Endothelial cell of umbilical vein (primary cell): ENCODE measurements at regions not wholly inside any gene's neighbourhood (a gene's known extent, or its start where the extent isn't known, plus 50 kb on each side); places are given as distances from the start of the nearest gene placed in this dataset.

ENCODE experiments used
- BruUV-seq: library from RNA; stranded (reverse); fragments of 400-500 nt; replicated peaks from 2 replicates; lab custom pipeline; 2021; lab: Mats Ljungman, UMichigan
- CTCF ChIA-PET: fragments of 300-600, 350-600 bp; sonication (Branson Sonifier 250); formaldehyde crosslinking; loops from one replicate; lab custom pipeline; 2021; ENCODE audit warnings: antibody characterized with exemption, inconsistent platforms; lab: Charles Lee
- POLR2A ChIA-PET: fragments of 300-600, 350-600 bp; sonication (Branson Sonifier 250); formaldehyde crosslinking; loops from one replicate; lab custom pipeline; 2021; ENCODE audit warnings: antibody characterized with exemption, inconsistent platforms; lab: Charles Lee
- DNase-seq: peaks from one replicate; pipeline ENCODE4 v3.0.0-alpha.2; 2011; ENCODE audit warnings: low read depth, low spot score
- FAIRE-seq: peaks from 2 replicates; lab custom pipeline; 2011; peaks lifted over from hg19 to GRCh38; lab: Jason Lieb, UNC
- H2AFZ ChIP-seq: 2 replicates; pipeline ENCODE4 v1.6.0; 2012; ENCODE audit warnings: low read depth, low read length, control low read depth, inconsistent platforms
- H3K27ac ChIP-seq: 2 replicates; pipeline ENCODE4 v1.5.1; 2011; ENCODE audit warnings: low read depth, mild to moderate bottlenecking, control low read depth, low read length, moderate library complexity; ENCODE audit not compliant: insufficient read depth
- H3K27me3 ChIP-seq, 2 experiments: 2 replicates each; pipeline versions ENCODE4 v1.6.0 to v1.6.1; 2011; ENCODE audit warnings: low read length in 2 of 2, mixed read lengths in 1 of 2; ENCODE audit not compliant: control insufficient read depth in 2 of 2, insufficient read depth in 2 of 2
- H3K36me3 ChIP-seq, 2 experiments: 2 replicates in 1 of 2; 3 replicates in 1 of 2; pipeline ENCODE4 v1.5.1; 2011; ENCODE audit warnings: low read length in 2 of 2, mild to moderate bottlenecking in 1 of 2, moderate library complexity in 1 of 2; ENCODE audit not compliant: control insufficient read depth in 2 of 2, insufficient read depth in 2 of 2; ENCODE audit errors: extremely low read depth in 1 of 2
- H3K4me1 ChIP-seq: 3 replicates; pipeline ENCODE4 v1.5.1; 2011; ENCODE audit warnings: mild to moderate bottlenecking, low read length; ENCODE audit not compliant: control insufficient read depth, insufficient read depth; ENCODE audit errors: extremely low read depth
- H3K4me2 ChIP-seq: 2 replicates; pipeline ENCODE4 v1.6.1; 2011; ENCODE audit warnings: low read length, control low read depth, mixed read lengths; ENCODE audit not compliant: insufficient read depth
- H3K4me3 ChIP-seq, 3 experiments: fragments of 200-600 bp in 1 of 3; sonication (generic), shearing (Covaris generic) in 1 of 3; replicated peaks in 1 of 3; 2 replicates each; pipeline ENCODE4 v1.5.1; 2011 to 2016; ENCODE audit warnings: control low read depth in 3 of 3, low read length in 3 of 3, mild to moderate bottlenecking in 2 of 3, inconsistent platforms in 1 of 3, low read depth in 1 of 3, moderate library complexity in 1 of 3; ENCODE audit not compliant: insufficient read depth in 1 of 3
- H3K79me2 ChIP-seq: 2 replicates; pipeline ENCODE4 v1.6.0; 2012; ENCODE audit warnings: low read length, inconsistent platforms; ENCODE audit not compliant: control insufficient read depth, insufficient read depth
- H3K9ac ChIP-seq: replicated peaks from 2 replicates; pipeline ENCODE3; 2011; ENCODE audit warnings: low read length, control low read depth; ENCODE audit not compliant: insufficient read depth; ENCODE audit errors: extremely low read depth
- H3K9me1 ChIP-seq: replicated peaks from 3 replicates; pipeline ENCODE4 v1.6.0; 2011; ENCODE audit warnings: mild to moderate bottlenecking, low read length; ENCODE audit not compliant: control insufficient read depth, insufficient read depth; ENCODE audit errors: extremely low read depth
- H3K9me3 ChIP-seq: replicated peaks from 2 replicates; pipeline ENCODE4 v1.5.1; 2012; ENCODE audit warnings: low read length, inconsistent platforms; ENCODE audit not compliant: control insufficient read depth, insufficient read depth
- H4K20me1 ChIP-seq: replicated peaks from 2 replicates; pipeline ENCODE3; 2011; ENCODE audit warnings: mild to moderate bottlenecking, low read length; ENCODE audit not compliant: control insufficient read depth, insufficient read depth; ENCODE audit errors: extremely low read depth
- CTCF ChIP-seq, 2 donors: IDR thresholded peaks; 1 replicate in 1 of 2; 2 replicates in 1 of 2; pipeline ENCODE4 v1.5.1; 2011; ENCODE audit warnings: low read length in 2 of 2, mild to moderate bottlenecking in 2 of 2, moderate library complexity in 2 of 2, control low read depth in 1 of 2, inconsistent platforms in 1 of 2, low read depth in 1 of 2; ENCODE audit not compliant: insufficient read depth in 1 of 2; ENCODE audit errors: extremely low read depth in 1 of 2
- FOS ChIP-seq: IDR thresholded peaks from 2 replicates; pipeline ENCODE4 v1.6.1; 2011; ENCODE audit warnings: mild to moderate bottlenecking, low read length, moderate library complexity, borderline replicate concordance; ENCODE audit not compliant: insufficient read depth
- GATA2 ChIP-seq: IDR thresholded peaks from 2 replicates; pipeline ENCODE4 v1.7.0; 2011; ENCODE audit warnings: low read depth, mild to moderate bottlenecking, moderate library complexity, mixed read lengths, low read length; ENCODE audit not compliant: insufficient read length, insufficient read depth
- JUN ChIP-seq: IDR thresholded peaks from 2 replicates; pipeline ENCODE4 v1.6.1; 2011; ENCODE audit warnings: borderline replicate concordance, low read depth; ENCODE audit not compliant: insufficient read length, insufficient read depth
- MAX ChIP-seq: IDR thresholded peaks from 2 replicates; pipeline ENCODE4 v1.6.1; 2011; ENCODE audit not compliant: insufficient read depth, insufficient read length
- POLR2A ChIP-seq: IDR thresholded peaks from 2 replicates; pipeline ENCODE4 v1.6.1; 2012; ENCODE audit warnings: low read depth, mild to moderate bottlenecking, control low read depth, low read length
- POLR2AphosphoS5 ChIP-seq: IDR thresholded peaks from 2 replicates; pipeline ENCODE4 v1.6.1; 2012; ENCODE audit warnings: low read depth, mild to moderate bottlenecking, control low read depth, low read length, moderate library complexity; ENCODE audit not compliant: insufficient read depth
- dilution Hi-C: fragments of 300-500 bp; cut with MboI; formaldehyde crosslinking; loops from one replicate; pipeline ENCODE4 v1.15.0; 2019; ENCODE audit warnings: low sequenced_read_pairs; ENCODE audit not compliant: extremely low pct_ligation_motif_present
- intact Hi-C: fragments of 100-400 bp; cut with micrococcal nuclease; formaldehyde crosslinking; loops from one replicate; pipeline ENCODE4 v1.10.0; 2022

GRCh38 chr5:7321724-7322123 is 74.2 kb upstream of the ADCY2 start:
- Histone ChIP-seq H3K27me3 (no peaks in the 10 kb centered on the region), H3K9me3 (peaks cover 2% of the 10 kb centered on the region), H3K36me3 (no peaks in the 10 kb centered on the region), H3K4me3 (no peak overlapping the region), H2AFZ (no peak overlapping the region), H3K9ac (no peak overlapping the region), H3K79me2 (no peaks in the 10 kb centered on the region), H3K4me1 (no peaks in the 10 kb centered on the region), H4K20me1 (no peaks in the 10 kb centered on the region), H3K27ac (no peak overlapping the region), H3K9me1 (no peaks in the 10 kb centered on the region), H3K4me2 (no peak overlapping the region)
- CTCF ChIA-PET: no interaction called here
- intact Hi-C loops (no loop called here), dilution Hi-C loops (no loop called here)
- no peak for DNase-seq
- POLR2A ChIA-PET: no interaction called here
- no peak for FAIRE-seq
- no peak for TF ChIP-seq JUN
- no TSS peak for BruUV-seq

GRCh38 chr5:7324919-7325318 is 71.0 kb upstream of the ADCY2 start:
- dilution Hi-C loops (no loop called here), intact Hi-C loops (no loop called here)
- TF ChIP-seq FOS (no peak), GATA2 (no peak), MAX (no peak), CTCF (IDR thresholded peaks at IDR 0.05; ENCODE audit: extremely low read depth in 1 of 2, insufficient read depth in 1 of 2, low read depth in 1 of 2, low read length in 2 of 2) (no peak), POLR2AphosphoS5 (no peak), POLR2A (no peak), JUN (no peak)
- H4K20me1 ChIP-seq: no peaks in the 10 kb centered on the region
- DNase-seq (no peak), FAIRE-seq (no peak)
- H3K9ac ChIP-seq: no peak overlapping the region
- no peaks in the 10 kb centered on the region for H3K4me1 ChIP-seq
- POLR2A ChIA-PET: no interaction called here
- H3K9me1 ChIP-seq: no peaks in the 10 kb centered on the region
- BruUV-seq: no TSS peak
- no peaks in the 10 kb centered on the region for H3K79me2 ChIP-seq
- H3K4me2 ChIP-seq: no peak overlapping the region
- no peak overlapping the region for H2AFZ ChIP-seq
- no peaks in the 10 kb centered on the region for H3K27me3 ChIP-seq
- H3K36me3 ChIP-seq: no peaks in the 10 kb centered on the region
- no peak overlapping the region for H3K27ac ChIP-seq
- CTCF ChIA-PET: no interaction called here
- H3K9me3 ChIP-seq: peaks cover 2% of the 10 kb centered on the region
- H3K4me3 ChIP-seq: no peak overlapping the region
